CD4-positive, alpha-beta T cell (primary cell): ENCODE measurements at regions not wholly inside any gene's neighbourhood (a gene's known extent, or its start where the extent isn't known, plus 50 kb on each side); places are given as distances from the start of the nearest gene placed in this dataset.

ENCODE experiments used
- ATAC-seq: fragments of 200-7000 bp; cut with Tn5 transposase; one replicate; pipeline ENCODE4 v1.10.0; 2022; ENCODE audit warnings: mild to moderate bottlenecking; ENCODE audit not compliant: poor library complexity
- CTCF ChIA-PET: fragments of 350-600 bp; sonication (Branson Sonifier 250); formaldehyde crosslinking; loops from one replicate; lab custom pipeline; 2021; ENCODE audit warnings: antibody characterized with exemption, inconsistent platforms; lab: Charles Lee
- POLR2A ChIA-PET: fragments of 350-600 bp; sonication (Branson Sonifier 250); formaldehyde crosslinking; loops from one replicate; lab custom pipeline; 2021; ENCODE audit warnings: antibody characterized with exemption, inconsistent platforms; lab: Charles Lee
- DNase-seq, 14 experiments: peaks; one replicate each; pipeline ENCODE4 v3.0.0-alpha.2; 2013 to 2020; ENCODE audit warnings: mixed read lengths in 2 of 14
- H3K27ac ChIP-seq, 2 donors: one replicate each; pipeline versions ENCODE4 v1.5.1 to v1.7.0; 2013; ENCODE audit warnings: low read length in 2 of 2, low read depth in 1 of 2, mild to moderate bottlenecking in 1 of 2
- H3K27me3 ChIP-seq, 2 experiments: 1 replicate in 1 of 2; 2 replicates in 1 of 2; pipeline versions ENCODE4 v1.6.1 to v1.7.0; 2013; ENCODE audit warnings: low read length in 2 of 2, control low read depth in 1 of 2, mild to moderate bottlenecking in 1 of 2, moderate library complexity in 1 of 2; ENCODE audit not compliant: insufficient read depth in 2 of 2, control insufficient read depth in 1 of 2
- H3K36me3 ChIP-seq: one replicate; pipeline ENCODE4 v1.6.1; 2013; ENCODE audit warnings: low read length, control low read depth; ENCODE audit not compliant: insufficient read depth
- H3K4me1 ChIP-seq: one replicate; pipeline ENCODE4 v1.6.1; 2013; ENCODE audit warnings: low read length, control low read depth; ENCODE audit not compliant: insufficient read depth
- H3K4me3 ChIP-seq: one replicate; pipeline ENCODE4 v1.5.1; 2013; ENCODE audit warnings: mild to moderate bottlenecking, low read length, moderate library complexity
- H3K9me3 ChIP-seq, 2 experiments: 1 replicate in 1 of 2; 2 replicates in 1 of 2; pipeline versions ENCODE4 v1.6.1 to v1.7.0; 2013; ENCODE audit warnings: low read length in 2 of 2, mild to moderate bottlenecking in 2 of 2, control low read depth in 1 of 2, moderate library complexity in 1 of 2; ENCODE audit not compliant: control insufficient read depth in 1 of 2, insufficient read depth in 1 of 2
- H3K27ac Mint-ChIP-seq: one replicate; pipeline ENCODE4 v1.8.0; 2020; ENCODE audit warnings: mixed read lengths
- H3K27me3 Mint-ChIP-seq: one replicate; pipeline ENCODE4 v1.8.0; 2021; ENCODE audit warnings: mixed read lengths
- H3K36me3 Mint-ChIP-seq: one replicate; pipeline ENCODE4 v1.8.0; 2021; ENCODE audit warnings: low read depth, mixed read lengths
- H3K4me1 Mint-ChIP-seq: one replicate; pipeline ENCODE4 v1.8.0; 2021; ENCODE audit warnings: low read depth, mixed read lengths
- H3K4me3 Mint-ChIP-seq: one replicate; pipeline ENCODE4 v1.8.0; 2020; ENCODE audit warnings: mild to moderate bottlenecking, mixed read lengths
- H3K9me3 Mint-ChIP-seq: one replicate; pipeline ENCODE4 v1.8.0; 2020; ENCODE audit warnings: mixed read lengths
- intact Hi-C, 2 experiments: fragments of 100-400 bp; cut with DNase I in 1 of 2; cut with micrococcal nuclease in 1 of 2; formaldehyde crosslinking; loops; one replicate each; pipeline versions ENCODE4 v1.15.1 to v1.9.0; 2023 to 2025; cut with DNase I, micrococcal nuclease
- TF ChIP-seq, protein P1 (sequence below): fragments of 200-600 bp; IDR thresholded peaks from one replicate; pipeline ENCODE4 v1.8.0; 2022; ENCODE audit warnings: antibody characterized with exemption, mild to moderate bottlenecking

DNA sequence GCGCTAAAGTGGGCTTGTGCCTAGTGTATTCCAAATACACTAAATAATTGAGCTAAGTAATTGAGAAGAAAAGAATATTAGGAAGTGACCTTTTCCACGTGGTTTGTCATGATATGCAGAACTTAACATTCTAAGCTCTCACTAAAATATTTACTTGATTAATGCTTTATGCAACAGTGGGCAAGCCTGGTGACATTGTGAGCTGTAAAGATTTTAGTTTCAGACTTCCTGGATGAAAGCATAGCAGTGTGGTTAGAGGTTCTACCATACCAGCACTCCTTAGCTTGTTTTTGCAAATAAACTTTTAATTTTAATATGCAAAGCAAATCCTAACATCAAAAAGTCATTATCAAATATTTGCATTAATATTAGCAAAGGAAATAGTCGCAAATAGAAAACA, 1065.1 kb upstream of the SPRY2 start:
- H3K9me3 Mint-ChIP-seq = peaks cover 7% of the 10 kb centered on the region
- Histone ChIP-seq H3K27me3 (no peaks in the 10 kb centered on the region), H3K4me3 (no peak overlapping the region), H3K36me3 (no peaks in the 10 kb centered on the region), H3K4me1 (no peaks in the 10 kb centered on the region), H3K9me3 (no peaks in the 10 kb centered on the region), H3K27ac (no peak overlapping the region)
- H3K27ac Mint-ChIP-seq = no peak overlapping the region
- intact Hi-C loops = no loop called here
- DNase-seq = no peak
- H3K4me1 Mint-ChIP-seq = no peaks in the 10 kb centered on the region
- no peak overlapping the region for H3K4me3 Mint-ChIP-seq
- POLR2A ChIA-PET = no interaction called here
- H3K36me3 Mint-ChIP-seq = no peaks in the 10 kb centered on the region
- TF ChIP-seq, protein P1, sequence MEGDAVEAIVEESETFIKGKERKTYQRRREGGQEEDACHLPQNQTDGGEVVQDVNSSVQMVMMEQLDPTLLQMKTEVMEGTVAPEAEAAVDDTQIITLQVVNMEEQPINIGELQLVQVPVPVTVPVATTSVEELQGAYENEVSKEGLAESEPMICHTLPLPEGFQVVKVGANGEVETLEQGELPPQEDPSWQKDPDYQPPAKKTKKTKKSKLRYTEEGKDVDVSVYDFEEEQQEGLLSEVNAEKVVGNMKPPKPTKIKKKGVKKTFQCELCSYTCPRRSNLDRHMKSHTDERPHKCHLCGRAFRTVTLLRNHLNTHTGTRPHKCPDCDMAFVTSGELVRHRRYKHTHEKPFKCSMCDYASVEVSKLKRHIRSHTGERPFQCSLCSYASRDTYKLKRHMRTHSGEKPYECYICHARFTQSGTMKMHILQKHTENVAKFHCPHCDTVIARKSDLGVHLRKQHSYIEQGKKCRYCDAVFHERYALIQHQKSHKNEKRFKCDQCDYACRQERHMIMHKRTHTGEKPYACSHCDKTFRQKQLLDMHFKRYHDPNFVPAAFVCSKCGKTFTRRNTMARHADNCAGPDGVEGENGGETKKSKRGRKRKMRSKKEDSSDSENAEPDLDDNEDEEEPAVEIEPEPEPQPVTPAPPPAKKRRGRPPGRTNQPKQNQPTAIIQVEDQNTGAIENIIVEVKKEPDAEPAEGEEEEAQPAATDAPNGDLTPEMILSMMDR = no peak
- no peaks in the 10 kb centered on the region for H3K27me3 Mint-ChIP-seq
- ATAC-seq = no peak
- CTCF ChIA-PET = no interaction called here

DNA sequence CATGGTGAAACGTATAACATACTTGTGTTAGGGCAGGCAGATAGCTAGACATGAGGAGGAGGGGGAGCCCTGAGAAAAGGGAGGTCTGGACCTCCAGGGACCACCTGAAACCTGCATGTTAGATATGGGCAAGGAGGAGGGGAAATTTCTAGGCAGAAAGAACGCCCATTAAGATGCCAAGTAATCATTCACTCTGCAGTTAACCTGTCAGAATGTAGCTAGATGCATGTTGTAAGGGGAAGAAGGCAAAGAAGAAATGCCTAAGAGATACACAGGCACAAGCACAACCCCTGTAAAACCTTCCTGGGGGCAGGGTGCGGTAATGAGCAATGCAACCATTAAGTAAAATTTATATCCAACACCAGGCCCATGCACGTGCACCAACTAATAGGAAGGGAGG, 1055.3 kb upstream of the SPRY2 start:
- CTCF ChIA-PET = no interaction called here

DNA sequence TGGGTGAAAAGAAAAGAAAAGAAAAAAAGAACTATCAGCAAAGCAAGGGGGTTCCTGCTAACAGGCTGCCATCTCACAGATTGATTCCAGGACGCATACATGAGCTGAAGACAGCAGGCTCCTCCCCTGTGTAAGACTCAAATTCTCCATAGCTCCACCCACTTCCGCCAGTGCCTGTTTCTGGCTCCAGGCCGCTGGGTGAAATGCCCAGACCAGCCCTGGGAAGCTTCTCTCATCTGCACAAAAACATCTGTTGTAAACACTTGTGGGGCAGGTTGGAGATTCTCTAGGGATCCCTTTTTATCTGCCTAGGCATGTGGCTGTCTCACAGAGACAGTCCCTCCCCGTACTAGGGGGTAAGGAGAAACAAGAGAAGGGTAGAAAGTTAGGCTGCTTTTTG, 1054.4 kb upstream of the SPRY2 start:
- Mint-ChIP-seq H3K4me1 (no peaks in the 10 kb centered on the region), H3K27me3 (no peaks in the 10 kb centered on the region), H3K9me3 (peaks cover 3% of the 10 kb centered on the region), H3K27ac (no peak overlapping the region), H3K4me3 (no peak overlapping the region), H3K36me3 (no peaks in the 10 kb centered on the region)
- TF ChIP-seq, protein P1 = no peak
- ATAC-seq = no peak
- Histone ChIP-seq H3K4me1 (no peaks in the 10 kb centered on the region), H3K4me3 (no peak overlapping the region), H3K27me3 (no peaks in the 10 kb centered on the region), H3K27ac (no peak overlapping the region), H3K9me3 (peaks cover 0 to 12% of the 10 kb centered on the region in 2 experiments), H3K36me3 (no peaks in the 10 kb centered on the region)
- CTCF ChIA-PET = no interaction called here
- POLR2A ChIA-PET = no interaction called here
- intact Hi-C loops = no loop called here
- DNase-seq = peak in 1 of 14 experiments; percentile 2

More for the DNA sequence above, 1055.3 kb upstream of the SPRY2 start:
- intact Hi-C loops = no loop called here
- Histone ChIP-seq H3K9me3 (peaks cover 0 to 12% of the 10 kb centered on the region in 2 experiments), H3K4me1 (no peaks in the 10 kb centered on the region), H3K27me3 (no peaks in the 10 kb centered on the region), H3K36me3 (no peaks in the 10 kb centered on the region), H3K27ac (no peak overlapping the region), H3K4me3 (no peak overlapping the region)
- TF ChIP-seq, protein P1 = no peak
- Mint-ChIP-seq H3K4me1 (no peaks in the 10 kb centered on the region), H3K4me3 (no peak overlapping the region), H3K36me3 (no peaks in the 10 kb centered on the region), H3K27me3 (no peaks in the 10 kb centered on the region), H3K9me3 (peaks cover 3% of the 10 kb centered on the region), H3K27ac (no peak overlapping the region)
- POLR2A ChIA-PET = no interaction called here
- no peak for ATAC-seq
- DNase-seq = no peak
